Right forelimb (tissue), 1 donor: ENCODE measurements at regions not wholly inside any gene's neighbourhood (a gene's known extent, or its start where the extent isn't known, plus 50 kb on each side); places are given as distances from the start of the nearest gene placed in this dataset.
A peak's percentile ranks its signal among the peaks of the same experiment; 100 is the strongest.

Source experiments
- DNase-seq: peaks from one replicate; pipeline ENCODE4 v3.0.0-alpha.2; 2018

DNA sequence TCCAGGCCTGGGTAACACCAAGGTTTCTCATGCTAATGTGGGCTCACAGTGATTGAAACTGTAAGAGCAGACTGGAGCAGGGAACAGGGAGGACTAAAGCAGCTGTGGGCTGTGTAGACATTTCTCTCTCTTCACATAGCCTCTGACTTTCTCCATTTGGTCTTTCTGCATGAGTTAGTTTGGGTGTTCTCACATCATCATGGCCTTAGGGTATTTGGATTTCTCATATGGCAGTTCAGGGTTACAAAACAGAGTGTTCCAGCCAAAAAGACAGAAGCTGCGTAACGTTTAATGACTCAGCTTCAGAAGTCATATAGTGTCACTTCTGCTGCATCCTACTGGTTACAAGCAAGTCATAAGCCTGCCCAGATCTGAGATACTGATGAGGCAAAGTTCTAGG, 52.0 kb upstream of the OSBPL8 start:
- no peak for DNase-seq

DNA sequence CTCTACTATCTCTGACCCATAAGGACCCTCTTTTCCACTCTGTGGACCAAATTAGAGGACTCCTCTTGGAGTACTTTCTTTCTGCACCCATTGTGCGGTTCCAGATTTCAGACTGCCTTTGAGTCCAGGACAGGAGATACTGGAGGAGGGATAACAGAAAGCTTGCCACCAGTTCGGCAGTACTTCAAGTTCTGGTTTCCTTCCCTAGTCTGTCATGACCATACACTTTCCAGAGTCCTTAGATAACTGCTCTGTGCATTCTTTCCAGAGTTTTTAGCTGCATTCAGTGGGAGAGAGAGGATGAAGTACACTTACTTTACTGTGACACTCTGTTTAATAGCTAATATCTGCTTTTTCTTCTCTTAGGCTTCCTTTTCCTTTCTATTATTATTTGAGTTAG, 54.8 kb upstream of the OSBPL8 start:
- DNase-seq = no peak

DNA sequence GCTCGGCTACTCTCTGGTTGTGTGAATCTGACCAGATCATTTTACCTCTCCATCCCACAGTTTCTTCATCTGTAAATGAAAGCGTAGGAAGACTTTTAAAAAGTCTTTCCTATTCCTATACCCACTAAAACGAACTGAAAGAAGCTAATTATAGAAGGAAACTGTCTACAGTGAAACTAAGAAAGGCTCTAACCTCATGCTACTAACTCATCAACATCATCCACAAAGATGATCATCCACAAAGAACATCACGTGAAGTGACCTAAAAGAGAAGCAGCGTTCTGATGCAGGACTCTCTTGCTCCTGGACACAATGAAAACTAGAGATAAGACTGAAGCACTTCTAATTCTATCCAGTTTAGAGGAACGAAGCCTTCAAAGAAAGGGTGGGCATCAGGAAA, 58.5 kb upstream of the OSBPL8 start:
- no peak for DNase-seq

DNA sequence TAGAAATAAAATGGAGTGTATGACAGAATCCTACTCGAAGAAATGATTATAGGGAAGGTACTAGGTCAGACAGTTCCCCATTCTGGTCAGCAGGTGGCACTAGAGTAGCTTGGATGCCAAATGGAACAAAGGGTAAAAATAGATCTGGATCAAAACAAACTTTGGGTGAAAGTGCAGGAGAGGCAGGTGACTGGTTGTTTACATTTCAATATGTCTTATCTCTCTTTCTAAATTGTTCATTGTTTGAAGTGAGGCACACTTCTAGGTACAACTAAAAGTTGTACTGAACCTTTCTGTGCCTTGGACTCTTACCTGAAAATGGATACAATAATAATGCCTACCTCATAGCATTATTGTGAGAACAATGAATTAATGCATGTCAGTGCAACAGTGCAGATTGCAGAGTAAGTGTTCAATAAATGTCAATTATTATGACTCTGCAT, 62.0 kb upstream of the OSBPL8 start:
- DNase-seq = peak; percentile 81

DNA sequence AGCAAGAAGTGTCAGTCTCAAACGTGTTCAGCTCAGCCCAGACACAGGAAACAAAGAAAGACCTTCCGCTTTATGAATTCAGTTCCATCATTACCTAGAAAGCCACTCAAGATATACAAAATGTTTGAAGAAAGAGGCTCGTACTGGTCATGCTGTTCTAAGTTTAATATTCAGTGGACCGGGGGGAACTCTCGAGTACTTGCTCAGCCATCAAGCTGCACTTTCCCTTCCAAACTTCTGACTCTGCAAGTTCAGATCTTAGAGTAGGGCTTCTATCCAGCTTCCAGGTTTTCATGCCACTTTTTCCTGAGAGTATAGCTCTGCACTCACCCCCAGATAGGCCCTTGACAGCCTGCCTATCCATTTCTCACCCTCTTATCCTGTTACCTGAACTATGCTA, 62.8 kb upstream of the OSBPL8 start:
- no peak for DNase-seq

DNA sequence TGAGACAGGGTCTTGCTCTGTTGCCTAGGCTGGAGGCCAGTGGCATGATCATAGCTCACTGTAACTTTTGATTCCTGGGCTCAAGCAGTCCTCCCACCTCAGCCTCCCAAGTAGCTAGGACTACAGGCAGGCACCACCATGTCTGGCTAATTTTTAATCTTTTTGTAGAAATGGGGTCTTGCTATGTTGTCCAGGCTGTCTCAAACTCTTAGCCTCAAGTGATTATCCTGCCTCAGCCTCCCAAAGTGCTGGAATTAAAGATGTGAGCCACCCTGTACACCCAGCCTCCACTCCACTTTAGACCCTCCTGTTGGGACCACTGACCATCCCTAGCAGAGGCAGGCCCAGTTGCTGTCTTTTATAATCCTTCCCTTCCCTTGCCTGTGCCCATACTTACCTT, 63.3 kb upstream of the OSBPL8 start:
- DNase-seq = no peak

DNA sequence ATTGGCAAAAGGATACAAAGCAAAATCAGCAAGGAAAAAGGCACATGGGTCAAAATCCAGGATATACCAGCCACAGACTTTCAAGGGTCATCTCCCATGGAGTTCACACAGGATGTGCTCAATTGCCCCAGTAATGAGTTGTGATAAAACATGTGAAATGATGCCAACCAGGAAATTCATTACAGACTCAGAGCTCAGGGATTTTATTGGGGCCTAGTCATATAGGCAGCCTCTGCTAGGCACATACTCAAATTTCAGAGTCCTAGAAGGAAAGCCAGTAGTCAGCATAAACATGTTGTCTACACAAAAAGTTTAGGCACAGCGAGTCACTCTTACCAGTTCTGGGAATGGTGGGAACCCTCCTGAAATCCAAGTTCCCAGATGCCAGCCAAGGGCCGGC, 64.4 kb upstream of the OSBPL8 start:
- no peak for DNase-seq

DNA sequence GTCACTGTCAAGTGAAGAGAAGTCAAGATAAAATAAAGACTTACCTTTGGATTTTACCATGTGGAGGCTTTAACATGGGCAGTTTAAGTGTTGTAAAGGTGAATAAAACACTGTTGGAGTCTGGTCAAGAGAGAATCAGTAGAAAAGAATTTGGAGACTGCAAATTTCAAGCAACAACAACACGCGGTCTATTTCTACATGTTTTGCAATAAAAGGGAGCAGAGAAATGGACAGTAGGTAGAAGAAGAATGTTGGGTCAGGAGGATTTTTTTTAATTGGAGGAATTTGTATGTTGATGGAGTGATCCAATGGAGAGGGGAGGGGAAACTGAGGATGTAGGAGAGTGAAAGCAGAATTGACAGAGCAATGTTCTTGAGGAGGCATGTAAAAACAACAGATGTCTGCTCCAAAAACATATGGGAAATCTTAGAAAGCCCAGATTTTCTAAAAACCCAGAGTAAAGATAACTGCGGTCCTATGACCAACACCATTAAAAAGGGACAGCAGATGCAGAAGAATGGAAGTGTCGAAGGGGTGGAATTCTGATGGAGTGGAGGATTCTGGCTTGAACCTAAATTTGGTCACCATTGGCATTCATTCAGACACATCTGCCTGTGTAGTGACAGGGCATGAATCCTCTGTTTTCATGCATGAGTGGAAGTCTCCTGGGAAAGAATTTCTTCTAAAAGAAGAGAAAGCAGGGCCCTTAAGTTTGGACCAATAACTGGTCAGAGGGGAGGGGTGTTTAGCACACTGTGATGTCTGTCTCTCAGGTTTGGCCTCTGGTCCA, 68.0 kb upstream of the OSBPL8 start:
- no peak for DNase-seq

DNA sequence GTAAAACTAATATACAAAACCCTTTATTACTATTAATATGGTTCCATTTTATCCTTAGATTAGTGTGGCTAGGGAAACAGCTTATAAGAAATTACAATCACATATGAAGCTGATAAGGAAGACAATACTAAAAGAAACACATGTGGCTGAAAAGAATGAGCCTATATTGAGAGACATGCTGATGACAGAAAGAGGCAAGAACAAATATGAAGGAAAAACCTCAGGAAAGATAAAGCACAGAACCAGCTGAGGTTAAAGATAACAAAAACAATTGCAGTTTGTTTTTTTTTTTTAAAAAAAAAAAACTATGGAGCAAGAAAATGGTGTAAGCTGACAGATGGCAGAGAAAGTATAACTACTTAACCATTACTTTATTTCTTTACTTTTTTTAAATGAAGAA, 69.2 kb upstream of the OSBPL8 start:
- no peak for DNase-seq

DNA sequence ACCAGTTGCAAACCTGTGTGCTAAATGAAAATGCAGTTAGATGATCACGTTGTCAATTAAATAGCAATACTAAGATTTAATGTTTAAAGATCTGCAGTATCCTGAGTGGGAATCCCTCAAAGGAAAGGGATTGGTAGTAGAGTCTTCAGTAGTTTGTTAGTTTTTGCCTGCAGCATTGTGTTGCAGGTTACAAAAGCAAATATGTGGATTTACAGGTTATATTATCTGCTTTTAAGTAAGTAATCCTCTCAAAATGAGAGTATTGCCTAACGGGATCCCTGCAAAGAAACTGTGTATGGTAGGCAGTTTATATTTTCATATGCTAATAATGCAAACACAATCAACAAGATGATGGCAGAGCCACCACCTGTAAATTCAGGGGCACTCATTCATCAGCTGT, 72.2 kb upstream of the OSBPL8 start:
- no peak for DNase-seq

DNA sequence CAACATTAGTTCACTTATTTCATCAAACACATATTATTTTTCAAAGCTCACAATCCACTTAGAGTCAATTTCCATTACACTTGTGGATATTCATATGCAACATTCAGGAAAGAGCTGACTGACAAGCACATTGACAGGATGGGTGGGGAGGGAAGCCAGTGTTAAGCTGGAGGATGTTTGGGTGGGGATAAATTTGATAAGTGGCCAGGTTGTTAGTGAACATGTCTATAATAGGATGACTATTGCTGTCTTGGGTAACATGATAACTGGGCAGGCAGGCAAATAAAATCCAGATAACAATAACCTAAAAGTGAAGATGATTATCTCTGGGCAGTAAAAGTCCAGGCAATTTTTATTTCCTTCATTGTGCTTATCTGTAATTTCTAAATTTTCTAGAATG, 73.8 kb upstream of the OSBPL8 start:
- DNase-seq = no peak

DNA sequence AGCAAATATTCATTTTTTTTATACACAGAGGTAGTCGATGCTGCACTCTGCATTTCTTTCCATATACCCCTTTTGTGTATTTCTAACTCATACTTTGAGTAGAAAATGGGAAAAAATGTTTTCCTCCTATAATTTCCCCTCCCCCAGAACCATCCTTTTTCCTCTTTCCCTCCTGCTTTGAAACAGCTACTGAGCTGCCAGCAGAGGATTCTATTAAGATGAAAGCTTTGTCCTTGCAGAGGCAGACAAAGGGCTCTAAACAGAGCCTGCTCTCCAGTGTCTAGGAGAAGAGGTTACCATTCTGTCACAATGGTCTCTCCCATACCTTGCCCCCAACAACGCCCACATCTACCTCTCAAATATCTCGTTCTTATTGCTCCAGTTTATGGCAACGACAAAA, 74.6 kb upstream of the OSBPL8 start:
- DNase-seq = no peak

DNA sequence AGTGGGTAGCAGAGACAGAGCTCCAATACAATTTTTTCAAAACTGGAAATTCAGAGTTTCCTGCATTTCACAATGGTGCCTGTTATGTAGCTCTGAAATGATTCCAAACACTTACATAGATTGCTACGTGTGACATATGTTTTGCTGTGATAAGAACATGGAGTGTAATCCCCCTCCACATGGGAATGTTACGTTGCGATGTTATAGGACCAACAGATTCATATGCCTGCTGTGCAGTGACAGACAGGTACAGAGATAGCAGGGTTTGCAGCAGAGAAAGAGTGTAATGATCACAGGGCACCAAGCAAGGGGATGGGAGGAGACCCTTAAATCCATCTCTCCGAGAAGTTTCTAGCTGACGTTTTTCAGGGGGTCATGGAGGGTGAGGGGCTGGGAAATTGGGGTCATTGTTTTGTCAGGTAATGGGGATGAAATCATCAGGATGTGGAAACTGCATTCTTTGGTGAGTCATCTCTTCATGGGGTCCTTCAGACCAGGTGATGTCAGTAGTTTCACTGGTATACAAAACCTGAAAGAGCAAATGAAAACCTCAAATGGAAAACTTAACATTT, 76.6 kb upstream of the OSBPL8 start:
- DNase-seq = no peak

DNA sequence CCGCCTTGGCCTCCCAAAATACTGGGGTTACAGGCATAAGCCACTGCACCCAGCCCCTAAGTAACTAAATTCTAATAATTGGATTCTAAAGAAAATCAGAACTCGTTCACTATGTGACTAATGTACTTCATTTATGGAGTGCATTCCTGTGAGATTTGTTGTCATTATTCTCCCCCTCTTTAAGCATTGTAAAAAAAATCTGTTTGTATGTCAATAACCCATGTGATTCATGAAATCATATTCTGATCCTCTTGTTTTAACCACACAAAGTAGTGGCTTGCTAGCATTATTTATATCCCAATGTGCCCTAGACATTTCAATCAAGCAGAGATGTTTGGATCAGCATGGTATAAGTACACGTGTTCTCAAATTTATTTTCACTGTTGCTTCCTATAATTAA, 78.2 kb upstream of the OSBPL8 start:
- no peak for DNase-seq

DNA sequence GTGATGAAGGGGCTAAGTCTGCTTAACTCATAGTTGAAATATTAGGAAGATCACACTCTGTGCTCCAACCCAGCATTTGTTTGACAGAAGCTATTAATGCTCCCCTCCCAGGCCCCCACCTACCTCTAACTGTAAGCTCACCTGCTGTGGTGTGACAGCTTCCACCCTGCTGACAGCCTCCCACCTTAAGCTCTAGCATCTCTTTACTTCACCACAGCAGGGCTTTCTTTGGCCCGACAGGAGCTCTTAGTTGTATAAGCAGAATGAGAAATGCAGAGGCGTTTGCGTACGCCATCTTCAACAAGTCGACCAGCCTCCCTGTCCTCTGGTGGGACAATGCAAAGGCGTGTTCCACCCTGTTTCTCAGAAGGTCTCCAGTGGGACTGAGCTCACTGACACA, 80.1 kb upstream of the OSBPL8 start:
- DNase-seq = no peak

DNA sequence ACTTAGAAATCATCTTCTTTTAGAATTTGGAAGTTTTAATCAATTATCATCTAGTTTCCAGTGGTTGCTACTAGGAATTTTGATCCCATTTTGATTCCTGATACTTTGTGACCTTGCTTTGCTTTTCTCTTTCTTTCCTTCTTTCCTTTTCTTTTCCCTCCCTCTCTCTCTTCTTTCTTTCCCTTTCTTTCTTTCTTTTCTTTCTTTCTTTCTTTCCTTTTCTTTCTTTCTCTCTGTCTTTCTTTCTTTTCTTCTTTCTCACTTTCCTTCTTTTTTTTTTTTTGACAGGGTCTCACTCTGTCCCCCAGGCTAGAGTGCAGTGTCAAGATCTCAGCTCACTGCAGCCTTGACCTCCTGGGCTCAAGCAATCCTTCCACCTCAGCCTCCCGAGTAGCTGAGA, 81.5 kb upstream of the OSBPL8 start:
- DNase-seq = no peak

DNA sequence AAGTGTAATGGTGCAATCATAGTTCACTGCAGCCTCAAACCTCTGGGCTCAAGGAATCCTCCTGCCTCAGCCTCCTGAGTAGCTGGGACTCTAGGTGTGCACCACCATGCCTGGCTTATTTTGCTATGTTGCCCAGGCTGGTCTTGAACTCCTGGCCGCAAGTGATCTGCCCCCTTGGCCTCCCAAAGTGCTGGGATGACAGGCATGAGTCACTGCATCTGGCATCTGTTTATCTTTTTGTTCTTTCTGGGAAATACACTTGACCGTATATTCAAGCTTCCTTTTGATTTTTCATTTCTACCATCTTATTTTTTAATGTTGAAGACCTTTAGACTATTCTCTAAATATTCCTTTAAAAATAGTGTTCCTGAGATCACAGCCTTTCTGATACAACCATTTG, 82.4 kb upstream of the OSBPL8 start:
- DNase-seq = no peak

DNA sequence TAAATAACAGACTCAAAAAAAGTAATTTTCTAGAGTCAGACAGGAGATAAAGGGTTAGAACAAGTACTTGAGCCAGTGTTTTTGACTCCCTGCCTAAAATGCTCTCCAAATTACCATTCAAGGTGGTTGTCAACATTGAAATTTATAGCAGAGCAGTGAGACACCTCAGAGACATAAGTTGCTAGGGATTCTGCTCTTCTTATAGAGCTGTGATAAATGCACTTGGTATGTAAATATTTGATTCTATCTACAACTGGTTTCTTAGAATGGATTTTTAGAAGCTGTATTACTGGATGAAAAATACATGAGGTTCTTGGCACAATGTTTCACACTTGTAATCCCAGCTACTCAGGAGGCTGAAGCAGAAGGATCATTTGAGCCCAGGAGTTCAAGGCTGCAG, 83.9 kb upstream of the OSBPL8 start:
- DNase-seq = no peak

DNA sequence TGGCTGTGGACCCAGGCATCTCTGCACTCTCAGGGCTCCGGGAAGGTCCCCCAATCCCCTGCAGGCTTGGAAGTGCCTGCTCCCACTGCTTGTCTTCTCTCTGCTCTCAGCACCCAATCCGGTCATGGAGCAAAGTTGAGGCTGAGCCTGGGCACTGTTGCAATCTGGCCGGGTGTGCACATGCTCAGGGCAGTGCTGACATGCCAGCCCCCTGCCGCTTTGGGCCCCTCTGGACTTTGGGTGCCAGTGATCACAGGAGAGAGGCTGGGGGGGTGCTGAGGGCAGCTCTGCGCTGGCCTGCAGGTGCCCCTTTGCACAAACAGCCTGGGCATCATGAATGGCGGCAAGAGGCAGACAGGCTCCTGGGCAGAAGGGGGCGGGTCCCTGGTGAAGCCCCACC, 85.4 kb upstream of the OSBPL8 start:
- DNase-seq = no peak

DNA sequence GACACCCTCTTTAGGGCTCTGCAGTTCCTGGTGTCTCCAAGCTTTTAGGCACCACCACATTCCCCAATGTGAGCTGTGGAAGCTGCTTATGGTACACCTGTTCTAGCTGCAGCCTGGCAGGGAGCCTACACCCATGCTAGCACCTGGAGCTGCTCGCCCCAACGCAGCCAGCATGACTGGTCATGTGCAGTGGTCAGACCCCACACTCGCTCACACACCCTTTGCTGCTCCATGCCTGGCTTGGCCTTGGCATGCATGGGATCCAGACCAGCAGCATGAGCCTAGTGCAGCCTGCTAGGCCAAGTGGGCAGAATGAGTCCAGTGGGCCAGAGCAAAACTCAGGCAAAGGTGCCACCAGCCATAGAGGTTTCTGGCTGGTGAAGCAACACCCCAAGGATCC, 86.4 kb upstream of the OSBPL8 start:
- DNase-seq = no peak

DNA sequence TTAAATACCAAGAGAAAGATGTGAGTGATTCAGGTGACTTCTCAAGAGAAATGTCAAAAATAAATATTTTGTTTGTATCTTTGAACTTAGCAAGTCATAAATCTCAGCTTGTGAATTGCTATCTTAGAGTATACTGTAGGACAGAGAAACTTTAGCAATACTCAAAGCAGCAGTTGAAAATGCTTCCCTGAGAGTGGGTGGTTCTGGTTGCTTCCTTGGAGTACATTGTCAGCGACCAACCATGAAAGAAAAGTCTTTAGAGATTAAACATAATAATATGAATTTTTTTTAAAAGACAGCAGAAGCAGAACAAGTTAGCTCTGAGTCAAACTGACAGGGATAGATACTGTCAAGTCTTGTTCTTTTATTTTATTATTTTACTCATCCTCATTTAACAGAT, 86.8 kb upstream of the OSBPL8 start:
- DNase-seq = no peak

DNA sequence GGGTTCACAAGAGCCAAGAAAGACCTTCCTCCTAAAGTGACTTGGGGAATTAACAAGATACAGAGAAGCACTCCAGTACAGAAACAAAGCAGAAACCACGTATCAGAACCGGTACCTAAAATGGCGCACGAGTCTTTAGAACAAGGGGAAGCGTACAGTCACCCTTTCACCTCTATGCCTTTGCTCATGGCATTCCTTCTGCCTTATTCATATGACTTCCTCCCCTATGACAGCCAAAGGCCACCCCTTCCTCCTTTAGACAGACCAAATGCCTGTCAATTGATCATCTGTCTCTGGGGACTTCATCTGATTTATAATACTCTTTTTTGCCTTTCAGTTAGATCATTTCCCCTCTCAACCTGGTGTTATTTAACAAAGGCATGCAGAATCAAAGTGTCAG, 89.5 kb upstream of the OSBPL8 start:
- DNase-seq = no peak

DNA sequence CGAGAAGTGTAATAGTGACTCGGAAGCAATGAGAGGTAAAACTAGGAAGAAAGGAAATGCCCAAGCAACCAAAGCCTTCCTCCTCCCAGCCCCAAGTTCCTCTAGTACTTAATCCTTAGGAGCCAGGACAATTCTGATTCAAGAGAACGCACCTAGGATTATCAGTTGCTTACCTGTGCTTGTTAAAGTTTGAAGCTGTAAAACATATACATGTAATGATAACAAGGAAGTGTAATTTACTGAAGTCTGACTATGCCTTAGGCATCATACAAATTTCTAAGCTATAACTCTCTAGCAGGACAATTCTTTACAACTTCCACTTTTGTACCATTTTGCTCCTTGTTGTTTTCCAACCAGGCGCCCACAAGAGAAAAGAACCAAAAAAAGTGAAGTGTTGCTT, 92.8 kb upstream of the OSBPL8 start:
- no peak for DNase-seq

DNA sequence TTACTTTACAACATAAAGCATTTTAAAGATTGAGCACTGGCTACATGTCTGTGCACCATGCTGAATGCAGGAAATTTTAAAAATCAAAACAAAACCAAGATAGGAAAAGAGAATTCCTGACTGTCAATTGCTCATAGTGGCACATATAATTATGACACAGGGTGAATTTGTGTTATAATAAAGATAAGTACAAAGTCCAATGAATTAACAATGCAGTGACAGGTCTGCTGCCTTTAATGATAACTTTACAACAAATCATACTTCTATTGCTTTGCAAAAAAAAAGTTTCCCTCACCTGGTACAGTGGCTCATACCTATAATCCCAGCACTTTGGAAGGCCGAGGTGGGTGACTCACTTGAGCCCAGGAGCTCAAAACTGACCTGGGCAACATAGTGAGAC, 93.8 kb upstream of the OSBPL8 start:
- DNase-seq = no peak

DNA sequence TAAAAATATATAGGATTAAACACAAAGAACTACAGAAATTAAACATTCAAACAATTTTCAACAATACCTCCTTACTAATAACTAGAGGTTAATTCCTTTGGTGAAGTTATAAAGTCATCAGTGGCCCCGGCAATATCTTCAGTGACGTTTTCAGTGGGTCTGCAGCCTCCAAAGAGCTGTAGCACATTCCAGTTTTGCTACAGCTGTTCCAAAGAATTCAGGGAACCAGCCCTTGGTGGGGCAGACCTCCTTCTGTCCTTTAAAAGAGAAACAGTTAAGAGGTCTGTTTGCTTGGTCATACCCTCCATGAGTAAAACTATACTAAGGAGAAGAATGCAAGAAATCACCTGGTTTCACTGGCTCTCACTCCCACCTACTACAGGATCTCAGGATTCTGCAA, 99.2 kb upstream of the ZDHHC17 start:
- no peak for DNase-seq
